ENCODE measurements at regions not wholly inside any gene's neighbourhood (a gene's known extent, or its start where the extent isn't known, plus 50 kb on each side); places are given as distances from the start of the nearest gene placed in this dataset.

- Histone ChIP-seq H3K27ac (ENCODE audit: low read depth in 1 of 2, low read length in 2 of 2) (no peak overlapping the region), H3K4me3 (ENCODE audit: low read length in 2 of 2) (no peak overlapping the region), H3K27me3 (ENCODE audit: control insufficient read depth in 1 of 2, insufficient read depth in 2 of 2, low read length in 1 of 2) (peaks cover 0 to 2% of the 10 kb centered on the region in 2 donors), H3K36me3 (ENCODE audit: control insufficient read depth in 1 of 2, insufficient read depth in 2 of 2, low read length in 1 of 2) (no peaks in the 10 kb centered on the region), H3K9me3 (ENCODE audit: control insufficient read depth, low read length) (peaks cover 2% of the 10 kb centered on the region), H3K4me1 (ENCODE audit: control insufficient read depth in 1 of 2, insufficient read depth in 2 of 2, low read length in 2 of 2) (no peaks in the 10 kb centered on the region)
- no peak for ATAC-seq (ENCODE audit: low FRiP score)
- WGBS, 2 donors: 52 to 71% methylated on average over 3 of the region's 3 CpGs
- no peak for DNase-seq
- intact Hi-C loops (cut with DNase I): no loop called here
Observed at GRCh38 chr2:48845684-48846083, 90.2 kb upstream of the LHCGR start.

- no peaks in the 10 kb centered on the region for H3K36me3 ChIP-seq (ENCODE audit: control insufficient read depth in 1 of 2, insufficient read depth in 2 of 2, low read length in 1 of 2)
- peaks cover 2% of the 10 kb centered on the region for H3K9me3 ChIP-seq (ENCODE audit: control insufficient read depth, low read length)
- no peak for ATAC-seq (ENCODE audit: low FRiP score)
- no peak for DNase-seq
- no peaks in the 10 kb centered on the region for H3K4me1 ChIP-seq (ENCODE audit: control insufficient read depth in 1 of 2, insufficient read depth in 2 of 2, low read length in 2 of 2)
- no peak overlapping the region for H3K4me3 ChIP-seq (ENCODE audit: low read length in 2 of 2)
- peaks cover 0 to 2% of the 10 kb centered on the region in 2 donors for H3K27me3 ChIP-seq (ENCODE audit: control insufficient read depth in 1 of 2, insufficient read depth in 2 of 2, low read length in 1 of 2)
- intact Hi-C loops (cut with DNase I): no loop called here
- 80 to 86% methylated on average over 3 of the region's 3 CpGs for WGBS, 2 donors
- no peak overlapping the region for H3K27ac ChIP-seq (ENCODE audit: low read depth in 1 of 2, low read length in 2 of 2)
Observed at GRCh38 chr2:48844417-48845155, 89.1 kb upstream of the LHCGR start.

GRCh38 chr2:48841126-48841525 lies 85.6 kb upstream of the LHCGR start:
- Histone ChIP-seq H3K36me3 (ENCODE audit: control insufficient read depth in 1 of 2, insufficient read depth in 2 of 2, low read length in 1 of 2) (no peaks in the 10 kb centered on the region), H3K4me3 (ENCODE audit: low read length in 2 of 2) (no peak overlapping the region), H3K27me3 (ENCODE audit: control insufficient read depth in 1 of 2, insufficient read depth in 2 of 2, low read length in 1 of 2) (peaks cover 0 to 2% of the 10 kb centered on the region in 2 donors), H3K27ac (ENCODE audit: low read depth in 1 of 2, low read length in 2 of 2) (no peak overlapping the region), H3K9me3 (ENCODE audit: control insufficient read depth, low read length) (peaks cover 2% of the 10 kb centered on the region), H3K4me1 (ENCODE audit: control insufficient read depth in 1 of 2, insufficient read depth in 2 of 2, low read length in 2 of 2) (no peaks in the 10 kb centered on the region)
- ATAC-seq (ENCODE audit: low FRiP score): no peak
- WGBS, 2 donors: 96 to 97% methylated on average over 2 of the region's 2 CpGs
- DNase-seq: no peak
- intact Hi-C loops (cut with DNase I): no loop called here

- 38 to 39% methylated on average over 2 of the region's 2 CpGs for WGBS, 2 donors
- Histone ChIP-seq H3K27me3 (ENCODE audit: control insufficient read depth in 1 of 2, insufficient read depth in 2 of 2, low read length in 1 of 2) (peaks cover 0 to 2% of the 10 kb centered on the region in 2 donors), H3K36me3 (ENCODE audit: control insufficient read depth in 1 of 2, insufficient read depth in 2 of 2, low read length in 1 of 2) (no peaks in the 10 kb centered on the region), H3K9me3 (ENCODE audit: control insufficient read depth, low read length) (peaks cover 4% of the 10 kb centered on the region), H3K4me1 (ENCODE audit: control insufficient read depth in 1 of 2, insufficient read depth in 2 of 2, low read length in 2 of 2) (no peaks in the 10 kb centered on the region), H3K4me3 (ENCODE audit: low read length in 2 of 2) (no peak overlapping the region), H3K27ac (ENCODE audit: low read depth in 1 of 2, low read length in 2 of 2) (no peak overlapping the region)
- intact Hi-C loops (cut with DNase I): no loop called here
- DNase-seq (no peak), ATAC-seq (ENCODE audit: low FRiP score) (no peak)
Observed at GRCh38 chr2:48838029-48838428, 82.5 kb upstream of the LHCGR start.

- intact Hi-C loops (cut with DNase I): no loop called here
- DNase-seq (no peak), ATAC-seq (ENCODE audit: low FRiP score) (no peak)
- H3K36me3 ChIP-seq (ENCODE audit: control insufficient read depth in 1 of 2, insufficient read depth in 2 of 2, low read length in 1 of 2): no peaks in the 10 kb centered on the region
- H3K27ac ChIP-seq (ENCODE audit: low read depth in 1 of 2, low read length in 2 of 2): no peak overlapping the region
- H3K9me3 ChIP-seq (ENCODE audit: control insufficient read depth, low read length): no peaks in the 10 kb centered on the region
- H3K4me3 ChIP-seq (ENCODE audit: low read length in 2 of 2): no peak overlapping the region
- H3K4me1 ChIP-seq (ENCODE audit: control insufficient read depth in 1 of 2, insufficient read depth in 2 of 2, low read length in 2 of 2): no peaks in the 10 kb centered on the region
- no peaks in the 10 kb centered on the region for H3K27me3 ChIP-seq (ENCODE audit: control insufficient read depth in 1 of 2, insufficient read depth in 2 of 2, low read length in 1 of 2)
Observed at GRCh38 chr2:48829569-48829968, 74.0 kb upstream of the LHCGR start.

GRCh38 chr2:48829036-48829435 lies 73.5 kb upstream of the LHCGR start:
- Histone ChIP-seq H3K4me3 (ENCODE audit: low read length in 2 of 2) (no peak overlapping the region), H3K27ac (ENCODE audit: low read depth in 1 of 2, low read length in 2 of 2) (no peak overlapping the region), H3K4me1 (ENCODE audit: control insufficient read depth in 1 of 2, insufficient read depth in 2 of 2, low read length in 2 of 2) (no peaks in the 10 kb centered on the region), H3K9me3 (ENCODE audit: control insufficient read depth, low read length) (no peaks in the 10 kb centered on the region), H3K36me3 (ENCODE audit: control insufficient read depth in 1 of 2, insufficient read depth in 2 of 2, low read length in 1 of 2) (no peaks in the 10 kb centered on the region), H3K27me3 (ENCODE audit: control insufficient read depth in 1 of 2, insufficient read depth in 2 of 2, low read length in 1 of 2) (no peaks in the 10 kb centered on the region)
- ATAC-seq (ENCODE audit: low FRiP score) (no peak), DNase-seq (no peak)
- intact Hi-C loops (cut with DNase I): no loop called here

- no peaks in the 10 kb centered on the region for H3K36me3 ChIP-seq (ENCODE audit: control insufficient read depth in 1 of 2, insufficient read depth in 2 of 2, low read length in 1 of 2)
- DNase-seq: no peak
- no peak overlapping the region for H3K4me3 ChIP-seq (ENCODE audit: low read length in 2 of 2)
- no peak for ATAC-seq (ENCODE audit: low FRiP score)
- H3K27ac ChIP-seq (ENCODE audit: low read depth in 1 of 2, low read length in 2 of 2): no peak overlapping the region
- no peaks in the 10 kb centered on the region for H3K27me3 ChIP-seq (ENCODE audit: control insufficient read depth in 1 of 2, insufficient read depth in 2 of 2, low read length in 1 of 2)
- 74 to 78% methylated on average over 4 of the region's 4 CpGs for WGBS, 2 donors
- no peaks in the 10 kb centered on the region for H3K4me1 ChIP-seq (ENCODE audit: control insufficient read depth in 1 of 2, insufficient read depth in 2 of 2, low read length in 2 of 2)
- no peaks in the 10 kb centered on the region for H3K9me3 ChIP-seq (ENCODE audit: control insufficient read depth, low read length)
- intact Hi-C loops (cut with DNase I): no loop called here
Observed at GRCh38 chr2:48826986-48827385, 71.5 kb upstream of the LHCGR start.

- WGBS, 2 donors: 58 to 74% methylated on average over 3 of the region's 3 CpGs
- H3K4me1 ChIP-seq (ENCODE audit: control insufficient read depth in 1 of 2, insufficient read depth in 2 of 2, low read length in 2 of 2): no peaks in the 10 kb centered on the region
- H3K4me3 ChIP-seq (ENCODE audit: low read length in 2 of 2): no peak overlapping the region
- H3K27me3 ChIP-seq (ENCODE audit: control insufficient read depth in 1 of 2, insufficient read depth in 2 of 2, low read length in 1 of 2): no peaks in the 10 kb centered on the region
- no peak overlapping the region for H3K27ac ChIP-seq (ENCODE audit: low read depth in 1 of 2, low read length in 2 of 2)
- DNase-seq (no peak), ATAC-seq (ENCODE audit: low FRiP score) (no peak)
- H3K36me3 ChIP-seq (ENCODE audit: control insufficient read depth in 1 of 2, insufficient read depth in 2 of 2, low read length in 1 of 2): no peaks in the 10 kb centered on the region
- intact Hi-C loops (cut with DNase I): no loop called here
- no peaks in the 10 kb centered on the region for H3K9me3 ChIP-seq (ENCODE audit: control insufficient read depth, low read length)
Observed at GRCh38 chr2:48824116-48824515, 68.6 kb upstream of the LHCGR start.

GRCh38 chr2:48819206-48819735 lies 63.7 kb upstream of the LHCGR start:
- intact Hi-C loops (cut with DNase I): no loop called here
- Histone ChIP-seq H3K27me3 (ENCODE audit: control insufficient read depth in 1 of 2, insufficient read depth in 2 of 2, low read length in 1 of 2) (no peaks in the 10 kb centered on the region), H3K4me3 (ENCODE audit: low read length in 2 of 2) (no peak overlapping the region), H3K27ac (ENCODE audit: low read depth in 1 of 2, low read length in 2 of 2) (no peak overlapping the region), H3K4me1 (ENCODE audit: control insufficient read depth in 1 of 2, insufficient read depth in 2 of 2, low read length in 2 of 2) (no peaks in the 10 kb centered on the region), H3K9me3 (ENCODE audit: control insufficient read depth, low read length) (no peaks in the 10 kb centered on the region), H3K36me3 (ENCODE audit: control insufficient read depth in 1 of 2, insufficient read depth in 2 of 2, low read length in 1 of 2) (no peaks in the 10 kb centered on the region)
- WGBS, 2 donors: 56 to 65% methylated on average over 2 of the region's 2 CpGs
- no peak for DNase-seq
- no peak for ATAC-seq (ENCODE audit: low FRiP score)
